ENCODE measurements at regions not wholly inside any gene's neighbourhood (a gene's known extent, or its start where the extent isn't known, plus 50 kb on each side); places are given as distances from the start of the nearest gene placed in this dataset.

- TF ChIP-seq CTCF (IDR thresholded peaks at IDR 0.05; ENCODE audit: insufficient read depth, low read length) = no peak
- TF ChIP-seq POLR2AphosphoS5 (IDR thresholded peaks at IDR 0.05; ENCODE audit: low read depth) = no peak
- no peak for TF ChIP-seq SPI1 (IDR thresholded peaks at IDR 0.05; ENCODE audit: borderline replicate concordance, low read depth)
Observed at GRCh38 chr6:86715676-86716075, 221.7 kb upstream of the HTR1E start.
